Upper lobe of left lung (tissue), 4 donors: ENCODE measurements at regions not wholly inside any gene's neighbourhood (a gene's known extent, or its start where the extent isn't known, plus 50 kb on each side); places are given as distances from the start of the nearest gene placed in this dataset.

Experiments used
- EP300 ChIP-seq, 4 donors: sonication (generic); formaldehyde crosslinking; IDR thresholded peaks; one replicate each; pipeline ENCODE4 v1.5.1; 2017; ENCODE audit warnings: antibody characterized with exemption in 4 of 4, control low read depth in 2 of 4
- POLR2A ChIP-seq, 4 donors: fragments of 450-650 bp; IDR thresholded peaks; one replicate each; pipeline ENCODE4 v1.5.1; 2016 to 2017; ENCODE audit warnings: antibody characterized with exemption in 4 of 4, mild to moderate bottlenecking in 2 of 4
- POLR2AphosphoS5 ChIP-seq, 2 donors: sonication (generic); formaldehyde crosslinking; IDR thresholded peaks; one replicate each; pipeline ENCODE4 v1.5.1; 2017; ENCODE audit warnings: antibody characterized with exemption in 2 of 2
- TF ChIP-seq, protein P1 (sequence below), 6 experiments: fragments of 450-650 bp in 4 of 6; fragments of 200-600 bp in 2 of 6; sonication (generic) in 2 of 6; IDR thresholded peaks; one replicate each; pipeline ENCODE4 v1.5.1; 2016 to 2019; ENCODE audit warnings: antibody characterized with exemption in 6 of 6

GRCh38 chr10:54909165-54909564, 108.1 kb upstream of the PCDH15 start:
- TF ChIP-seq EP300 (IDR thresholded peaks at IDR 0.05) (no peak), POLR2AphosphoS5 (IDR thresholded peaks at IDR 0.05) (no peak), POLR2A (IDR thresholded peaks at IDR 0.05) (no peak)
- TF ChIP-seq, protein P1, sequence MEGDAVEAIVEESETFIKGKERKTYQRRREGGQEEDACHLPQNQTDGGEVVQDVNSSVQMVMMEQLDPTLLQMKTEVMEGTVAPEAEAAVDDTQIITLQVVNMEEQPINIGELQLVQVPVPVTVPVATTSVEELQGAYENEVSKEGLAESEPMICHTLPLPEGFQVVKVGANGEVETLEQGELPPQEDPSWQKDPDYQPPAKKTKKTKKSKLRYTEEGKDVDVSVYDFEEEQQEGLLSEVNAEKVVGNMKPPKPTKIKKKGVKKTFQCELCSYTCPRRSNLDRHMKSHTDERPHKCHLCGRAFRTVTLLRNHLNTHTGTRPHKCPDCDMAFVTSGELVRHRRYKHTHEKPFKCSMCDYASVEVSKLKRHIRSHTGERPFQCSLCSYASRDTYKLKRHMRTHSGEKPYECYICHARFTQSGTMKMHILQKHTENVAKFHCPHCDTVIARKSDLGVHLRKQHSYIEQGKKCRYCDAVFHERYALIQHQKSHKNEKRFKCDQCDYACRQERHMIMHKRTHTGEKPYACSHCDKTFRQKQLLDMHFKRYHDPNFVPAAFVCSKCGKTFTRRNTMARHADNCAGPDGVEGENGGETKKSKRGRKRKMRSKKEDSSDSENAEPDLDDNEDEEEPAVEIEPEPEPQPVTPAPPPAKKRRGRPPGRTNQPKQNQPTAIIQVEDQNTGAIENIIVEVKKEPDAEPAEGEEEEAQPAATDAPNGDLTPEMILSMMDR (IDR thresholded peaks at IDR 0.05) = no peak
